ENCODE measurements at regions not wholly inside any gene's neighbourhood (a gene's known extent, or its start where the extent isn't known, plus 50 kb on each side); places are given as distances from the start of the nearest gene placed in this dataset.

DNA sequence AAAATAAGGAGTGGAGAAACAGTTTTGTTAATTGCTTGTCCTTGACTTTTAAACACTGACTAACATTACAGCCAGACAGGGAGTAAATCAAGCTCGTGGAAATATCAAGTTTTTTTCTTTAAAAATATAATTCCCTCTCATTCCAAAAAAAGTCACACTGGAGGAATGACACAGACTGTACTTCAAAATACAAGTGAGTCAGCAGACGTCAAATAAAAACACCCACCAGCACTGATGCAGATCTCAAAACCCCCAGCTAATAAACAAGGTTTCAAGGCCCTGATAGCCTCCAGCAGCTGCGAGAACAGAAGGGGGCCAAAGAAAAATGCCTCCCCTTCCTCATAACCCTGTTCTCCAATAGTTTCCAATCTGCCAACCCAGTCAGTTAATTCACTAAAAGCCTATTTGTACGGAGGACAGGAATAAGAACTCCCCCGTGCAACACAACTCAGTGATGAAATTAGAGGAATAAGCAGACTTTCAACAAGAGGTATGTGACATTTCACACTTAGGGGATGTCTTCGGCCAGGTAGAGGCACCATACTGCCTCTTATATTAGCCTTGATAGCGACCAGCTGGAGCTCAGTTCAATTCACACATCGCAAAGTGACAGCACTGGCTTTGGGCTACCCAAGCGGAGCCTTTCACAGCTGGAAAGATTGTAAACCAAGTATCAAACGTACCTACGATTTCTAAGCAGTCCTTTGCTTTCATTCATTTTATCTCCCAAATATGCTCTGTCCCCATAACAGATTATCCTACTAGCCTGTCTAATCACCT, 561.0 kb upstream of the KLF12 start:
- TF ChIP-seq POLR2A (IDR thresholded peaks at IDR 0.05; ENCODE audit: low read length) (no peak), GATA1 (IDR thresholded peaks at IDR 0.05; ENCODE audit: low read depth, low read length) (no peak)

All from erythroblast (primary cell).